ENCODE measurements at regions not wholly inside any gene's neighbourhood (a gene's known extent, or its start where the extent isn't known, plus 50 kb on each side); places are given as distances from the start of the nearest gene placed in this dataset.

DNA sequence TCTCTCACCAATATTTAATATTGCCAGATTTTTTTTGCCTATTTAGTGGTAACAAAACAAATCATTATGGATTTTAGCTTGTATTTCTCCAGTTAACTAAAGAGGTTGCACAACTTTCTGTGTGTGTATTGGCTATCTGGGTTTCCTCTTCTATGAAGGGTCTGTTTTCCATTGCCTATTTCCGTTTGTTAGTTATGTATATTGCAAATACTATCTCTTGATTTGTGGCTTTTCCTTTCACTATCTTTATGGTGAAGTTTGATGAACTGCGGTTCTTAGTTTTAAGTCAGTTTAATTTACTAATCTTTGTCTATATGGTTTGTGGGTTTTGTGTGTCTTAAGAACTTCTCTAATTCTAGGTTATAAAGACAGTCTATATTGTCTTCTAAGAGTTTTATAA is 136.3 kb downstream of the CEP120 start:
- TF ChIP-seq POLR2A (IDR thresholded peaks at IDR 0.05) (no peak), CTCF (IDR thresholded peaks at IDR 0.05) (no peak)
